Endodermal cell (in vitro differentiated cells): ENCODE measurements at regions not wholly inside any gene's neighbourhood (a gene's known extent, or its start where the extent isn't known, plus 50 kb on each side); places are given as distances from the start of the nearest gene placed in this dataset.

Source experiments
- DNase-seq: peaks from one replicate; pipeline ENCODE4 v3.0.0-alpha.2; 2017
- H3K27ac ChIP-seq: 2 replicates; pipeline ENCODE4 v1.5.1; 2013; ENCODE audit warnings: mild to moderate bottlenecking, low read depth, low read length, moderate library complexity
- H3K27me3 ChIP-seq: 2 replicates; pipeline ENCODE4 v1.6.1; 2013; ENCODE audit warnings: mild to moderate bottlenecking, low read length, moderate library complexity; ENCODE audit not compliant: insufficient read depth, control insufficient read depth, poor library complexity, severe bottlenecking
- H3K36me3 ChIP-seq: 2 replicates; pipeline ENCODE4 v1.7.0; 2013; ENCODE audit warnings: mild to moderate bottlenecking, low read length, moderate library complexity; ENCODE audit not compliant: control insufficient read depth, insufficient read depth
- H3K4me1 ChIP-seq: one replicate; pipeline ENCODE4 v1.7.0; 2013; ENCODE audit warnings: low read length; ENCODE audit not compliant: control insufficient read depth, insufficient read depth
- H3K4me3 ChIP-seq: 2 replicates; pipeline ENCODE4 v1.5.1; 2013; ENCODE audit warnings: mild to moderate bottlenecking, low read length, moderate library complexity
- H3K9ac ChIP-seq: 2 replicates; pipeline ENCODE4 v1.6.1; 2013; ENCODE audit warnings: mild to moderate bottlenecking, low read length, moderate library complexity; ENCODE audit not compliant: poor library complexity, severe bottlenecking; ENCODE audit errors: extremely low read depth
- H3K9me3 ChIP-seq: 2 replicates; pipeline ENCODE4 v1.6.1; 2013; ENCODE audit warnings: mild to moderate bottlenecking, low read length, moderate library complexity; ENCODE audit not compliant: control insufficient read depth
- H3K27ac Mint-ChIP-seq: 2 replicates; pipeline ENCODE4 v1.8.0; 2020; ENCODE audit warnings: mixed read lengths
- H3K27me3 Mint-ChIP-seq: 2 replicates; pipeline ENCODE4 v1.8.0; 2021; ENCODE audit warnings: mild to moderate bottlenecking, mixed read lengths; ENCODE audit not compliant: insufficient read depth
- H3K36me3 Mint-ChIP-seq: 2 replicates; pipeline ENCODE4 v1.8.0; 2020; ENCODE audit warnings: low read depth, mixed read lengths
- H3K4me1 Mint-ChIP-seq: 2 replicates; pipeline ENCODE4 v1.8.0; 2020; ENCODE audit warnings: mixed read lengths
- H3K4me3 Mint-ChIP-seq: 2 replicates; pipeline ENCODE4 v1.8.0; 2020; ENCODE audit warnings: mild to moderate bottlenecking, moderate library complexity, mixed read lengths
- H3K9me3 Mint-ChIP-seq: 2 replicates; pipeline ENCODE4 v1.8.0; 2020; ENCODE audit warnings: mild to moderate bottlenecking, mixed read lengths
- WGBS, 2 experiments: methylation state at CpG; one replicate each; pipeline versions ENCODE4 v1.1.5 to v1.1.7; 2013; ENCODE audit warnings: missing lambda C conversion rate in 2 of 2, mixed read lengths in 1 of 2; ENCODE audit not compliant: insufficient coverage in 1 of 2, insufficient read length in 1 of 2; 5-methylcytosine and 5-hydroxymethylcytosine counted together
- TF ChIP-seq, protein P1 (sequence below): fragments of 200-600 bp; sonication (generic); conservative IDR thresholded peaks from 2 replicates; pipeline ENCODE4 v1.5.0; 2021; ENCODE audit warnings: antibody characterized with exemption, mild to moderate bottlenecking

DNA sequence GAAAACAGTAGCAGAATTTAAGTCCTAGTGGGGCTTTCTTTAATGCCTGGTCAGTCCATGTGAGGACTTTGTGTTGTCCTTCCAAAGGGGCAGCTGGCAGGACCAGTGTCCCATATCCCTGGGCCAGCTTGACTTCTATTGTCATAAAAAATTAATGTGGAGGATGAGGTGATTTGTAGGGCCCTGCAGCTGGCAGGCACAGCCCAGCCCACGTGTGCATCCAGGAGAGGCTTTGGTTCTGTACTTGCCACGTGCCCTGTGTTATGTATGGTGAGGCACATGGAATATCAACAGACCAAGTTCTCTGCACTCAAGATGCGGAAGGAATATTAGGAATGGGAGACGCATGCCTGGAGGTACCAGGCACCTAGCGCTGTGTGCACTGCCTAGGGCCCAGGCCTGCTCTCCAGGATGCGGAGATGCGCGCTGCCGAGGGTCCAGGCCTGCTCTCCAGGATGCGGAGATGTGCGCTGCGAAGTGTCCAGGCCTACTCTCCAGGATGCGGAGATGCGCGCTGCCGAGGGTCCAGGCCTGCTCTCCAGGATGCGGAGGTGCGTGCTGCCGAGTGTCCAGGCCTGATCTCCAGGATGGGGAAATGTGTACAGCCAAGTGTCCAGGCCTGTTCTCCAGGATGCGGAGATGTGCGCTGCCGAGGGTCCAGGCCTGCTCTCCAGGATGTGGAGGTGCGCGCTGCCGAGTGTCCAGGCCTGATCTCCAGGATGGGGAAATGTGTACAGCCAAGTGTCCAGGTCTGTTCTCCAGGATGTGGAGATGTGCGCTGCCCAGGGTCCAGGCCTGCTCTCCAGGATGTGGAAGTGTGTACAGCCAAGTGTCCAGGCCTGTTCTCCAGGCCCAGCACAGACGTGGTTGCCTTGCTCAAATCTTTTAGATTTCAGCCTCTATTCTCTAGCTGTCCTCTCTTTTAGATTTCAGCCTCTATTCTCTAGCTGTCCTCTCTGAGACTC, 183.3 kb upstream of the ROPN1 start:
- Histone ChIP-seq H3K27ac (no peak overlapping the region), H3K27me3 (no peaks in the 10 kb centered on the region), H3K4me3 (no peak overlapping the region), H3K4me1 (peaks cover 10% of the 10 kb centered on the region), H3K36me3 (no peaks in the 10 kb centered on the region), H3K9me3 (no peaks in the 10 kb centered on the region), H3K9ac (no peak overlapping the region)
- TF ChIP-seq, protein P1, sequence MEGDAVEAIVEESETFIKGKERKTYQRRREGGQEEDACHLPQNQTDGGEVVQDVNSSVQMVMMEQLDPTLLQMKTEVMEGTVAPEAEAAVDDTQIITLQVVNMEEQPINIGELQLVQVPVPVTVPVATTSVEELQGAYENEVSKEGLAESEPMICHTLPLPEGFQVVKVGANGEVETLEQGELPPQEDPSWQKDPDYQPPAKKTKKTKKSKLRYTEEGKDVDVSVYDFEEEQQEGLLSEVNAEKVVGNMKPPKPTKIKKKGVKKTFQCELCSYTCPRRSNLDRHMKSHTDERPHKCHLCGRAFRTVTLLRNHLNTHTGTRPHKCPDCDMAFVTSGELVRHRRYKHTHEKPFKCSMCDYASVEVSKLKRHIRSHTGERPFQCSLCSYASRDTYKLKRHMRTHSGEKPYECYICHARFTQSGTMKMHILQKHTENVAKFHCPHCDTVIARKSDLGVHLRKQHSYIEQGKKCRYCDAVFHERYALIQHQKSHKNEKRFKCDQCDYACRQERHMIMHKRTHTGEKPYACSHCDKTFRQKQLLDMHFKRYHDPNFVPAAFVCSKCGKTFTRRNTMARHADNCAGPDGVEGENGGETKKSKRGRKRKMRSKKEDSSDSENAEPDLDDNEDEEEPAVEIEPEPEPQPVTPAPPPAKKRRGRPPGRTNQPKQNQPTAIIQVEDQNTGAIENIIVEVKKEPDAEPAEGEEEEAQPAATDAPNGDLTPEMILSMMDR = no peak
- Mint-ChIP-seq H3K27me3 (no peaks in the 10 kb centered on the region), H3K4me3 (no peak overlapping the region), H3K27ac (no peak overlapping the region), H3K4me1 (peaks cover 45% of the 10 kb centered on the region), H3K9me3 (no peaks in the 10 kb centered on the region), H3K36me3 (no peaks in the 10 kb centered on the region)
- DNase-seq = no peak
- 96 to 98% methylated on average over 20 to 27 of the region's 27 CpGs for WGBS, 2 experiments

DNA sequence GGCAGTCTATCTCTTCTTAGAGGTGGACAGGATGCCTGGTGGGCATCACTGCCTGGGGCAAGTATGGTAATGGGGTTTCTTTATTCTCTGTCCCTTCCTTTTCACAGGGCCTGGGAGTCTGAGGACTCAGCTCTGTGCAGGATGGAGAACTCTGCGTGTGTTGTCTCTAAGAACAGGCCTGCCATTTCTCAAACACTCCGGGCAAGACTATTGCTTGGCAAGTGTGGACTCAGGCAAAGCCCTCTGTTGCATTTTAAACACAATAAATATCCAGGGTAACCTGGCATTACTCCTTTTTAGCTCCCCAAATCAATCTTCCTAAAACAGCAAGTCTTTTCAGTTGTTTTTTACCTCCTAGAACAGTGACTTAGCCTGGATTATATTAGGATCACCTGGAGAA, 185.1 kb upstream of the ROPN1 start:
- peaks cover 10% of the 10 kb centered on the region for H3K4me1 ChIP-seq
- Mint-ChIP-seq H3K4me1 (peaks cover 35% of the 10 kb centered on the region), H3K27ac (no peak overlapping the region), H3K9me3 (peaks cover 2% of the 10 kb centered on the region), H3K4me3 (no peak overlapping the region), H3K36me3 (no peaks in the 10 kb centered on the region), H3K27me3 (no peaks in the 10 kb centered on the region)
- H3K36me3 ChIP-seq = no peaks in the 10 kb centered on the region
- no peak for DNase-seq
- TF ChIP-seq, protein P1 = no peak
- H3K27me3 ChIP-seq = no peaks in the 10 kb centered on the region
- H3K27ac ChIP-seq = no peak overlapping the region
- H3K4me3 ChIP-seq = no peak overlapping the region
- WGBS, 2 experiments = 95 to 100% methylated on average over 2 of the region's 2 CpGs
- no peak overlapping the region for H3K9ac ChIP-seq
- peaks cover 4% of the 10 kb centered on the region for H3K9me3 ChIP-seq

DNA sequence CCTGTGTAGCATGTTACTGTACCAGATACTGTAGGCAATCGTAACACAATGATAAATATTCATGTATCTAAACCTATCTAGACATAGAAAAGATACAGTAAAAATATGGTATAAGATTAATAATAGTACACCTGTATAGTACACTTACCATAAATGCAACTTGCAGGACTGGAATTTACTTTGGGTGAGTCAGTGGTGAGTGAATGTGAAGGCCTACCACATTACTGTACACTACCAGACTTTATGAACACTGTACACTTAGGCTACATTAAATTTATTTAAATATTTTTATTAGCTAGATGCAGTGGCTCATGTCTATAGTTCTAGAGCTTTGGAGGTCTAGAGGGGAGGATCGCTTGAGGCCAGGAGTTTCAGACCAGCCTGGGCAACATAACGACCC, 186.6 kb upstream of the ROPN1 start:
- Histone ChIP-seq H3K27me3 (no peaks in the 10 kb centered on the region), H3K27ac (no peak overlapping the region), H3K9ac (no peak overlapping the region), H3K4me1 (peaks cover 2% of the 10 kb centered on the region), H3K9me3 (peaks cover 7% of the 10 kb centered on the region), H3K36me3 (no peaks in the 10 kb centered on the region), H3K4me3 (no peak overlapping the region)
- peaks cover 2% of the 10 kb centered on the region for H3K27me3 Mint-ChIP-seq
- no peak overlapping the region for H3K27ac Mint-ChIP-seq
- peaks cover 22% of the 10 kb centered on the region for H3K4me1 Mint-ChIP-seq
- 79 to 97% methylated on average over 2 to 3 of the region's 3 CpGs for WGBS, 2 experiments
- no peak overlapping the region for H3K4me3 Mint-ChIP-seq
- no peaks in the 10 kb centered on the region for H3K36me3 Mint-ChIP-seq
- TF ChIP-seq, protein P1 = no peak
- H3K9me3 Mint-ChIP-seq = peaks cover 2% of the 10 kb centered on the region
- no peak for DNase-seq
